Upper lobe of left lung (tissue), 4 donors: ENCODE measurements at regions not wholly inside any gene's neighbourhood (a gene's known extent, or its start where the extent isn't known, plus 50 kb on each side); places are given as distances from the start of the nearest gene placed in this dataset.

Source experiments
- EP300 ChIP-seq, 4 donors: sonication (generic); formaldehyde crosslinking; IDR thresholded peaks; one replicate each; pipeline ENCODE4 v1.5.1; 2017; ENCODE audit warnings: antibody characterized with exemption in 4 of 4, control low read depth in 2 of 4
- POLR2A ChIP-seq, 4 donors: fragments of 450-650 bp; IDR thresholded peaks; one replicate each; pipeline ENCODE4 v1.5.1; 2016 to 2017; ENCODE audit warnings: antibody characterized with exemption in 4 of 4, mild to moderate bottlenecking in 2 of 4
- TF ChIP-seq, protein P1 (sequence below), 6 experiments: fragments of 450-650 bp in 4 of 6; fragments of 200-600 bp in 2 of 6; sonication (generic) in 2 of 6; IDR thresholded peaks; one replicate each; pipeline ENCODE4 v1.5.1; 2016 to 2019; ENCODE audit warnings: antibody characterized with exemption in 6 of 6

- no peak for TF ChIP-seq POLR2A (IDR thresholded peaks at IDR 0.05)
- TF ChIP-seq, protein P1, sequence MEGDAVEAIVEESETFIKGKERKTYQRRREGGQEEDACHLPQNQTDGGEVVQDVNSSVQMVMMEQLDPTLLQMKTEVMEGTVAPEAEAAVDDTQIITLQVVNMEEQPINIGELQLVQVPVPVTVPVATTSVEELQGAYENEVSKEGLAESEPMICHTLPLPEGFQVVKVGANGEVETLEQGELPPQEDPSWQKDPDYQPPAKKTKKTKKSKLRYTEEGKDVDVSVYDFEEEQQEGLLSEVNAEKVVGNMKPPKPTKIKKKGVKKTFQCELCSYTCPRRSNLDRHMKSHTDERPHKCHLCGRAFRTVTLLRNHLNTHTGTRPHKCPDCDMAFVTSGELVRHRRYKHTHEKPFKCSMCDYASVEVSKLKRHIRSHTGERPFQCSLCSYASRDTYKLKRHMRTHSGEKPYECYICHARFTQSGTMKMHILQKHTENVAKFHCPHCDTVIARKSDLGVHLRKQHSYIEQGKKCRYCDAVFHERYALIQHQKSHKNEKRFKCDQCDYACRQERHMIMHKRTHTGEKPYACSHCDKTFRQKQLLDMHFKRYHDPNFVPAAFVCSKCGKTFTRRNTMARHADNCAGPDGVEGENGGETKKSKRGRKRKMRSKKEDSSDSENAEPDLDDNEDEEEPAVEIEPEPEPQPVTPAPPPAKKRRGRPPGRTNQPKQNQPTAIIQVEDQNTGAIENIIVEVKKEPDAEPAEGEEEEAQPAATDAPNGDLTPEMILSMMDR (IDR thresholded peaks at IDR 0.05): no peak
- TF ChIP-seq EP300 (IDR thresholded peaks at IDR 0.05): no peak
Measured at GRCh38 chr9:19975499-19975898, 186.7 kb upstream of the SLC24A2 start.
